PFSK-1 (cell line): ENCODE measurements at regions not wholly inside any gene's neighbourhood (a gene's known extent, or its start where the extent isn't known, plus 50 kb on each side); places are given as distances from the start of the nearest gene placed in this dataset.

Experiments
- FOXP2 ChIP-seq: optimal IDR thresholded peaks from 2 replicates; pipeline ENCODE3; 2011; ENCODE audit warnings: borderline replicate concordance, control low read depth, inconsistent platforms; ENCODE audit not compliant: insufficient read depth; ENCODE audit errors: extremely low read length, extremely low read depth
- POLR2AphosphoS5 ChIP-seq: IDR thresholded peaks from 2 replicates; pipeline ENCODE4 v1.6.1; 2012; ENCODE audit warnings: low read depth, mild to moderate bottlenecking, control low read depth, low read length, moderate library complexity
- TAF1 ChIP-seq: IDR thresholded peaks from 2 replicates; pipeline ENCODE4 v1.6.1; 2012; ENCODE audit warnings: low read length, control low read depth, borderline replicate concordance; ENCODE audit not compliant: insufficient read depth

GRCh38 chr7:17099083-17099973 lies 199.1 kb upstream of the AHR start:
- no peak for TF ChIP-seq FOXP2
- no peak for TF ChIP-seq TAF1
- TF ChIP-seq POLR2AphosphoS5, result no peak
